DMS114 treated with DMSO at 0.1 percent for 48 hours (cell line): ENCODE measurements at regions not wholly inside any gene's neighbourhood (a gene's known extent, or its start where the extent isn't known, plus 50 kb on each side); places are given as distances from the start of the nearest gene placed in this dataset.
"Not testable (repeated sequence)": the region's sequence is repeated elsewhere in the genome, so short reads cannot be mapped to it uniquely, and the experiment has no call there.

Experiments used
- DNase-seq: peaks from one replicate; lab custom pipeline; 2025; ENCODE audit not compliant: unreplicated experiment; lab: John Stamatoyannopoulos, UW

- no peak for DNase-seq
Measured at GRCh38 chr1:30028283-30028682, 695.1 kb downstream of the MATN1 start.

DNA sequence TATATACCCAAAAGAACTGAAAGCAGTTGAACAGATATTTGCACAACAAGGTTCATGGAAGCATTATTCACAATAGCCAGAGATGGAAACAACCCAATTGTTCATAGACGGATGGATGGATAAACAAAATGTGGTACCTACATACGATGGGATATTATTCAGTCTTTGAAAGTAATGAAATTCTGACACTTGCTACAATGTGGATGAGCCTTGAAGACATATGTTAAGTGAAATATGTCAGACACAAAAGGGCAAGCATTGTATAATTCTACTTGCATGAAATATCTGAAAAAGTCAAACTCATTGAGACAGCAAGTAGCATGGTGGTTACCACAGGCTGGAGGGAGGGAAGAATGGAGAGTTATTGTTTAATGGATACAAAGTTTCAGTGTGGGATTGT lies 696.1 kb downstream of the MATN1 start:
- no peak for DNase-seq

DNA sequence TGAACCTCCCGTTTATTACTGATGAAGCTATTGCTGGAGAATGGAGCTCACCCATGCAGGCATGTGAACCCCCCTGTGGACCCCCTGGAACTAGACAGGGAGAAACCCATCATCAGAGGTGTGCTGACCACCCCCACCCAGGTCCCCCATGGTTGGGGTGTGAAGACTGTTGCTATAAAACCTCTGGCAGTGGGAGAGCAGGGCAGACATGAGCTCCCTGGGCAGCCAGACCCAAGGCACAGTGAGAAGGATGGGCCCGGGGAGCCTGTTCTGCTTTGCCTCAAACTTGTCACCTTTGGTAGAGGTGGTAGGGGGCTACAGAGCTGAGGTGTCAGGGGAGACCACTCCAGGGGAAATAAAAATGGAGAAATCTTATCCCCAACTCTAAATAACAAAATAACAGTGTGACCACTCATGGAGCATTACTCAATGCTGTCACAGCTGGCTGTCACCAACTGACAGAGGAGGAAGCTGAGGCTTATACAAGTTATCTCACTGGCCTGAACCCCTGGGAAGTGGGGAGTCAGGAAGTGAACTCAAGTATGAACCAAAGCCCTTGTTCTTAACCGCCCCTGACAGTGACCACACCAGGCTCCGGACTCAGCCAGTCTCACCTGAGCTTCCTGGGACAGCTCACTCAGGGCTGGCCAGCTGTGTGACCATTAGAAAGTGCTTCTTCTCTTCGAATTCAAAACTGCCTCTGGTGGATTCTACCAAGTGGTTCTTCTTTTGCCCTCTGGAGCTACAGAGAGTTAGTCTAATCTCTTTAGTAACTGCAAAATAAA lies 698.8 kb downstream of the MATN1 start:
- DNase-seq = no peak

- no peak for DNase-seq
Measured at GRCh38 chr1:30023339-30024022, 699.9 kb downstream of the MATN1 start.

DNA sequence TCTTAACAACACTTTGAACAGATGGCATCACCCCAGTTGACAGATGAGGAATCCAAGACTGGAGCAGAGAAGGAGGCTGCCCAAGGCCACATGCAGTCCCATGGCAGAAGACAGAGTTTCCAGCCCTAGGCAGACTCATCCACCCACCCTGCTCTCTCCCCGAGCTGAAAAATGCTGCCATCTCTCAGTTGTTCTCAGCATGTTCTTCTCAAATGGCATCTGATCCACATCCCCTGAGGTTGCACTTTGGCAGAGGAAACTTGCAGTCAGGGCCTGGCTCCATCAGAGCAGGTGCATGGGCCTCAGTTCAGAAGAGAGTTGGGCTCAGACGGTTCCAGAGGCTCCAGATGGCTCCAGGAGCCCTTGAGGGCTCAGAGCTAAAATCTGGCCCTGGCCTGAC lies 709.4 kb downstream of the MATN1 start:
- DNase-seq = no peak

- DNase-seq = no peak
Measured at GRCh38 chr1:30012455-30013440, 710.6 kb downstream of the MATN1 start.

DNA sequence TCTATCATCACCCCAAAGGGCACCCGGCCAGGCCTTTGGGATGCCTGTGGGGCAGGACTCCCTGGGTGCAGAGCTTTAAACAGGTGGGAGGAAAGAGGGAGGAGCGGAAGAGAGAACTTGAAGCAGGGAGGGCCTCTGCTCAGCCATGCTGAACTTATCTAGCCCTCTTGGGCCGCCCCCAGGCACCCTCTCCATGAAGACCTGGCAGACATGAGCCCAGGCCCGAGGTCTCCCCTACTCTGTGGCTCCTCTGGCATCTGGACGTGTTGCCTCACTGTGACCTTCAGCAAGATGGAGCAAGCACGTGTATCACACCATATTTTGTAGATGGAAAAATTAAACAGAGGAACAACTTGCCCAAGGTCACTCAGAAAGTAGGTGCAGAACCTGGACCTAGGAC lies 711.4 kb downstream of the MATN1 start:
- no peak for DNase-seq

DNA sequence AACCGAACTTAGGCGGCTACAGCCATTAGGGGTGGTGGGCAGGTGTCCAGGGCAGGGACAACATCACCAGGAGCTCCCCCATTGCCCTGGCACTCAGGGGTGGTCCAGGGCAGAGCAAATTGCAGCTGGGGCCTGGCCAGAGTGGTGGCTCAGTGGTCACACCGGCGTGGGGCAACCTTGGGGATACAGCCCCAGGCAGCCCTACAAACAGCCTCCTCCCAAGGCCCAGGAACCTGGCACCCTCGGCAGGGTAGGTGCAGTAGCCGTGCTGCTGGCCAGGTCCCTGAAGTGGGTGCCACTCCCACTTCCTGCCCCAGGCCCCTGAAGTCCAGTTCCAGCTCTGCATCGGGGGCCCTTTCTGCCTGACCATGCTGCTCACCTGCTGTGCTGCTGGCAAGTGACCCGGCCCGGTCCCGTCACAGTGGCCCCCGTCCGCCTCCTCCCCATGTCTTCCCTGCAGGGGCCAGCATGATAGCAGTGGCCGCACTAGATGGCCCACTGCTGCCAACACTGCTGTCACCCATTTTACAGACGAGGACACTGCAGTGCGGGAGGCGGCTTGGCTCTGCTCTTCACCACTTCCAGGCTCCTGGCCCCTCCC lies 712.8 kb downstream of the MATN1 start:
- no peak for DNase-seq

DNA sequence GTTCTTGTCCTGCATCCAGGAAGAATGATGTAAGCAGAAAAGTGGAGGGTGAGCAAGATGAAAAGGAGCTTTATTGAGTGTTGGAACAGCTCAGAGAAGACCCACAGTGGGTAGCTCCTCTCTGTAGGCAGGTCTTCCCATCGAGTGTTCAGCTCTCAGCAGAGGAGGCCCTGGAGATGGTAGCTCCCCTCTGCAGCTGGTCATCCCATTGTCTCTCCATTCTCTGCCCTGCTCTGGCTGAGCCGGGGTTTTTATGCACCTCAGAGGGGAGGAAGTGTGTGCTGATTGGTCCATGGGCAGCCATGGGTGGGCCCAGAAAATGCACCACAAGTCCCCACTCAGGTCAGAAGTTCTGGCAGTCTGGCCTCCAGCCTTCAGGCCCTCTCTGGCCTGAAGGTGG lies 713.7 kb downstream of the MATN1 start:
- no peak for DNase-seq

GRCh38 chr1:30008998-30009657 lies 714.3 kb downstream of the MATN1 start:
- DNase-seq = no peak

DNA sequence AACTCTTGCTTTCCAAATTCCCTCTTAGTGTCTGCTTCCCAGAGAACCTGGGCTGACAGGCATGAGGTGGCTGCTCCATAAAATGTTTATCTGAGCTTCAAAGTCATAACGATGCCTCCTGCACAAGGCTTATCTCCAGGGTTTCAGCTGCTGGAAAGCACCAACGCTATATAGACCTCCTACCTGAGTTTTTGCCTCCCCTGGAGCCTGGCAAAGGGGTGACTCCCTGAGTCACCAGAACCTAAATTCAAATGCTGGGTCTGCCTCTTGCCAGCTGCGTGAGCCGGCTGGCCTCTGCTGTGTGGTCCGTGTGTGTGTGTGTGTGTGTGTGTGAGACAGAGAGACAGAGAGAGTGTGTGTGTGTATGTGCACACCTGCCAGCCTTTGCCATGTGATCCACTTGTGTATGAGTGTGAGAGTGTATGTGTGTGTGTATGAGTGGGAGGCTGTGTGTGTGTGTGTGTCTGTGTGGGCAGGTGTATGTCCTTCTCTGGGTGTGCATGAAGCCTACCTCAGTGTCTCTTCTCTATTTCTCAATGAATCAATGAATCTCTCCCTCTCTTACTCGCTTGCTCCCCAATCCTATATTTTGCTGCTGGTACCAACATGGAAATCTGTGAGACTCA lies 714.9 kb downstream of the MATN1 start:
- DNase-seq = no peak

DNA sequence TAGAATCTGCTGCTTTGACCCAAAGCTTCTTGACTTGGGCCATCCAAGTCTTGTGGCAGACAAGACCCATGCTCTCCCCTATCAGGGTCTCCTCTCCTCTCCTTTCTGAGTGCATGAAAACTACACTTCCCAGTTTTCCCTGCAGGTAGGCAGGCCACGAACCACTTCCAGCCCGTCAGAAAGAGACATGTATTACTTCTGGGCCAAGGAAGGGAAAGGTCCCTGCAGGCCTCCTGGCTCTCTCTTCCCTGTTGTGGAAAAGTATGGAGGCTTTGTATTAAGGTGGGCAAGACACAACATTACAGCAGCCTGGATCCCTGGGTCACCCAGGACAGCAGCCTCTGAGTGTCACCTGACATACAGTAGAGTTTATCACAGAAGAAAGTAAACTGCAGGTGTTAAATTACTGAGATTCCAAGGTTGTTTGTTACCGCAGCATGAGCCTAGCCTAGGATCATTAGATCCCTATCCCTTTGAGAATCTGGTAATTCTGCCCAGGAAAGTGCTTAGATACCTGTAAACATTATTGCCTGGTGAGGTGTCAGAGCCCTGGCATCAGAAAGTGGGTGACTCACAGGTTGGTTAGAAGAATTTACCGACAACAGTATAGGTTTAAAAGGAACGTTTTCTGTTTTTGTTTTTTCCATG lies 717.3 kb downstream of the MATN1 start:
- DNase-seq = no peak

- no peak for DNase-seq
Measured at GRCh38 chr1:30001732-30002039, 721.7 kb downstream of the MATN1 start.

- no peak for DNase-seq
Measured at GRCh38 chr1:30001011-30001731, 722.2 kb downstream of the MATN1 start.

GRCh38 chr1:30000266-30000665 lies 723.1 kb downstream of the MATN1 start:
- no peak for DNase-seq

DNA sequence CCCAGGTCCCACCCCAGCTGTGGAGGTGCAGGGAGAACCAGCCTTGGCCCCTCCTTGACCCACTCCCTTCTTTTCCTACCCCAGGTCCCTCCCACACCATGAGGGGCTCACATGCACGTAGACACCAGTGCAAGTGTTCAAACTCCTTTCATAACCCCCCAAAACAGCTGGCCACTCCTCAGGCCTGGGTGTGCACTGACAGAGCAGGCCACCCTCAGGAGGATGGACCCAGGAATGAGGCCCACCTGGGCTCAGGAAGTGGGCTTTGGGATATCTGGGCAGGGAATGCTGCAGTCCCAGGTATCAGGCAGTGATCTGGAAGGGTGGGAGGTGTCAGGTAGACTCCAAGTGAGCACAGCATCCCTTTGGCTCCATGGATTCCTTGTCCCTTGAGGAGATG lies 723.8 kb downstream of the MATN1 start:
- no peak for DNase-seq

DNA sequence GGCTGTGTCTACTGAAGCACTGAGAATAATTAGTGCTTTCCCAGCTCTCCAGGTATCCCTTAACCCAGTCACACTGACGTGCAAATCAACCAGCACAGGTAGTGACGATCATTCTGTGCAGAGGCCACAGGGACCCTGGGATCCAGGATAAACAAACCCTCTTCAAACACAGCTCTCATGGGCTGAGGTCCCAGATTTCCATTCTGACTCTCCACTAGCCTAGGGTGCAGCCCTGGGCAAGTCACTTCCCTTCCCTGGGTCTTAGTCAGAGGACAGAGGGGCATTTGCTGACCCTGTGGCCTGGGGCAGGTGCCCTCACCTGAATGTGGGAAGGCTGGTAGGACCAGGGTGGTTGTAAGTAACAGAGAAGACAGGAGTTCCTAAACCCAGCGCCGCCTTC lies 724.7 kb downstream of the MATN1 start:
- no peak for DNase-seq

- not testable (repeated sequence) for DNase-seq
Measured at GRCh38 chr1:29997818-29998217, 725.6 kb downstream of the MATN1 start.

DNA sequence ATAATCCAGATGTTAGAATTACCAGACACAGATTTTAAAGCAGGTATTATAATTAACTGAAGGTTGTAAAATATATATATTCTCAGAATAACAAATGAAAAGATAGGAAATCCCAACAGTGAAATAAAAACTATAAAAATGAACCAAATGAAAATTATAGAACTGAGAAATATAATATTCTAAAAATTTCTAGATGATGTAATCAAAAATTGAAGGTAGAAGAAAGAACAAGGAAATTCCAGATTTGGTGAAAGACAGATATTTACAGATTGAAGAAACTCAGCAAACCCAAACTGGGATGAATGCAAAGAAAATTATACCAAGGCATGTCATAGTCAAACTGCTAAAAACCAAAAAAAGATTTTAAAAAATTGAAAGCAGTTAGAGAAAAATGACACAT lies 729.4 kb downstream of the MATN1 start:
- DNase-seq = no peak
